Body of pancreas (tissue), 4 donors: ENCODE measurements at regions not wholly inside any gene's neighbourhood (a gene's known extent, or its start where the extent isn't known, plus 50 kb on each side); places are given as distances from the start of the nearest gene placed in this dataset.

Experiments used
- ATAC-seq: fragments of 150-250 bp; one replicate; pipeline ENCODE4 v1.9.1; 2016
- DNase-seq, 4 donors: peaks; one replicate each; pipeline ENCODE4 v3.0.0-alpha.2; 2019
- H3K27ac ChIP-seq, 4 donors: fragments of 200-600 bp; sonication (generic); 1 replicate in 3 of 4; 2 replicates in 1 of 4; pipeline versions ENCODE4 v1.5.1 to v1.6.1; 2016 to 2019; ENCODE audit warnings: mild to moderate bottlenecking in 1 of 4, mixed read lengths in 1 of 4, moderate library complexity in 1 of 4
- H3K27me3 ChIP-seq, 2 donors: fragments of 200-600 bp; sonication (generic); one replicate each; pipeline ENCODE4 v1.6.0; 2016; ENCODE audit warnings: mild to moderate bottlenecking in 1 of 2
- H3K36me3 ChIP-seq, 2 donors: fragments of 200-600 bp; sonication (generic); replicated peaks in 1 of 2; 2 replicates each; pipeline ENCODE4 v1.5.1; 2016; ENCODE audit warnings: low read depth in 2 of 2; ENCODE audit not compliant: insufficient read depth in 1 of 2
- H3K4me1 ChIP-seq: fragments of 200-600 bp; sonication (generic); one replicate; pipeline ENCODE4 v1.6.0; 2016
- H3K4me3 ChIP-seq, 2 donors: fragments of 200-600 bp; sonication (generic); 1 replicate in 1 of 2; 2 replicates in 1 of 2; pipeline ENCODE4 v1.5.1; 2016 to 2019
- H3K9me3 ChIP-seq, 3 donors: fragments of 200-600 bp; sonication (generic); 1 replicate in 2 of 3; 2 replicates in 1 of 3; pipeline ENCODE4 v1.5.1; 2016
- CTCF ChIP-seq, 7 experiments: fragments of 450-650 bp in 4 of 7; fragments of 200-600 bp in 3 of 7; sonication (generic) in 3 of 7; IDR thresholded peaks; one replicate each; pipeline ENCODE4 v1.5.1; 2016 to 2019; ENCODE audit warnings: antibody characterized with exemption in 7 of 7
- POLR2A ChIP-seq, 3 donors: fragments of 450-650 bp; IDR thresholded peaks; one replicate each; pipeline ENCODE4 v1.6.1; 2016; ENCODE audit warnings: antibody characterized with exemption in 3 of 3, mild to moderate bottlenecking in 2 of 3
- WGBS, 2 donors: methylation state at CpG; one replicate each; pipeline ENCODE4 v1.1.5; 2017; 5-methylcytosine and 5-hydroxymethylcytosine counted together
- intact Hi-C: fragments of 100-400 bp; cut with DNase I; formaldehyde crosslinking; loops from one replicate; pipeline ENCODE4 v1.15.1; 2023

- no peak for TF ChIP-seq CTCF (IDR thresholded peaks at IDR 0.05)
- TF ChIP-seq POLR2A (IDR thresholded peaks at IDR 0.05), result no peak
- 9 to 11% methylated on average over 1 of the region's 1 CpG for WGBS, 2 donors
- H3K4me3 ChIP-seq, result no peak overlapping the region
- no peaks in the 10 kb centered on the region for H3K36me3 ChIP-seq
- H3K27me3 ChIP-seq, result no peaks in the 10 kb centered on the region
- no peaks in the 10 kb centered on the region for H3K4me1 ChIP-seq
- intact Hi-C loops, result no loop called here
- H3K9me3 ChIP-seq, result no peaks in the 10 kb centered on the region
- H3K27ac ChIP-seq, result no peak overlapping the region
- no peak for ATAC-seq
- DNase-seq, result no peak
Measured at GRCh38 chr14:49527221-49527620, 59.0 kb downstream of the RPS29 start.

GRCh38 chr14:49526101-49526500, 60.1 kb downstream of the RPS29 start:
- no peaks in the 10 kb centered on the region for H3K36me3 ChIP-seq
- no peaks in the 10 kb centered on the region for H3K4me1 ChIP-seq
- H3K9me3 ChIP-seq, result no peaks in the 10 kb centered on the region
- intact Hi-C loops, result no loop called here
- ATAC-seq, result no peak
- H3K27ac ChIP-seq, result no peak overlapping the region
- DNase-seq, result no peak
- TF ChIP-seq POLR2A (IDR thresholded peaks at IDR 0.05), result no peak
- no peak for TF ChIP-seq CTCF (IDR thresholded peaks at IDR 0.05)
- H3K4me3 ChIP-seq, result no peak overlapping the region
- no peaks in the 10 kb centered on the region for H3K27me3 ChIP-seq

GRCh38 chr14:49516286-49516685, 69.9 kb downstream of the RPS29 start:
- Histone ChIP-seq H3K9me3 (no peaks in the 10 kb centered on the region), H3K27me3 (no peaks in the 10 kb centered on the region), H3K27ac (no peak overlapping the region), H3K4me1 (peaks cover 7% of the 10 kb centered on the region), H3K4me3 (no peak overlapping the region), H3K36me3 (no peaks in the 10 kb centered on the region)
- TF ChIP-seq POLR2A (IDR thresholded peaks at IDR 0.05) (no peak), CTCF (IDR thresholded peaks at IDR 0.05) (no peak)
- no peak for ATAC-seq
- no peak for DNase-seq
- intact Hi-C loops, result no loop called here
- WGBS, 2 donors, result 54 to 58% methylated on average over 3 of the region's 3 CpGs

- H3K27ac ChIP-seq, result no peak overlapping the region
- H3K9me3 ChIP-seq, result no peaks in the 10 kb centered on the region
- TF ChIP-seq CTCF (IDR thresholded peaks at IDR 0.05) (no peak), POLR2A (IDR thresholded peaks at IDR 0.05) (no peak)
- intact Hi-C loops, result no loop called here
- no peaks in the 10 kb centered on the region for H3K27me3 ChIP-seq
- no peak overlapping the region for H3K4me3 ChIP-seq
- H3K36me3 ChIP-seq, result no peaks in the 10 kb centered on the region
- ATAC-seq, result no peak
- no peak for DNase-seq
- peaks cover 7% of the 10 kb centered on the region for H3K4me1 ChIP-seq
Measured at GRCh38 chr14:49512571-49512970, 73.6 kb downstream of the RPS29 start.

- H3K4me1 ChIP-seq, result peaks cover 7% of the 10 kb centered on the region
- WGBS, 2 donors, result 64 to 65% methylated on average over 3 of the region's 3 CpGs
- DNase-seq (no peak), ATAC-seq (no peak)
- no peaks in the 10 kb centered on the region for H3K9me3 ChIP-seq
- H3K4me3 ChIP-seq, result no peak overlapping the region
- H3K36me3 ChIP-seq, result no peaks in the 10 kb centered on the region
- no peak overlapping the region for H3K27ac ChIP-seq
- intact Hi-C loops, result no loop called here
- no peaks in the 10 kb centered on the region for H3K27me3 ChIP-seq
- no peak for TF ChIP-seq CTCF (IDR thresholded peaks at IDR 0.05)
- no peak for TF ChIP-seq POLR2A (IDR thresholded peaks at IDR 0.05)
Measured at GRCh38 chr14:49512147-49512551, 74.0 kb downstream of the RPS29 start.
